SK-N-MC (cell line): ENCODE measurements at regions not wholly inside any gene's neighbourhood (a gene's known extent, or its start where the extent isn't known, plus 50 kb on each side); places are given as distances from the start of the nearest gene placed in this dataset.
"Not testable (repeated sequence)": the region's sequence is repeated elsewhere in the genome, so short reads cannot be mapped to it uniquely, and the experiment has no call there.

ENCODE experiments used
- EZH2 ChIP-seq: fragments of 200-600 bp; sonication (generic); IDR thresholded peaks from one replicate; pipeline ENCODE4 v1.6.1; 2017; ENCODE audit warnings: antibody characterized with exemption
- FOXP2 ChIP-seq: optimal IDR thresholded peaks from 2 replicates; pipeline ENCODE3; 2011; ENCODE audit warnings: mild to moderate bottlenecking, moderate library complexity; ENCODE audit not compliant: insufficient read depth; ENCODE audit errors: extremely low read length, control extremely low read depth

DNA sequence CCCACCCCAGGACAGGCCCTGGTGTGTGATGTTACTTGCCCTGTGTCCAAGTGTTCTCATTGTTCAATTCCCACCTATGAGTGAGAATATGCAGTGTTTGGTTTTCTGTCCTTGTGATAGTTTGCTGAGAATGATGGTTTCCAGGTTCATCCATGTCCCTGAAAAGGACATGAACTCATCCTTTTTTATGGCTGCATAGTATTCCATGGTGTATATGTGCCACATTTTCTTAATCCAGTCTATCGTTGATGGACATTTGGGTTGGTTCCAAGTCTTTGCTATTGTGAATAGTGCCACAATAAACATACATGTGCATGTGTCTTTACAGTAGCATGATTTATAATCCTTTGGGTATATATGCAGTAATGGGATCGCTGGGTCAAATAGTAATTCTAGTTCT lies 340.2 kb upstream of the MEIS1 start:
- TF ChIP-seq EZH2, FOXP2: not testable (repeated sequence)
